Astrocyte (in vitro differentiated cells and primary cell): ENCODE measurements at regions not wholly inside any gene's neighbourhood (a gene's known extent, or its start where the extent isn't known, plus 50 kb on each side); places are given as distances from the start of the nearest gene placed in this dataset.

ENCODE experiments used
- DNase-seq: peaks from one replicate; pipeline ENCODE4 v3.0.0-alpha.2; 2010; ENCODE audit warnings: low read depth
- FAIRE-seq: peaks from 2 replicates; lab custom pipeline; 2011; peaks lifted over from hg19 to GRCh38; lab: Jason Lieb, UNC
- H2AFZ ChIP-seq: 2 replicates; pipeline ENCODE4 v1.6.0; 2012; ENCODE audit warnings: low read depth, low read length, inconsistent platforms
- H3K27ac ChIP-seq: 2 replicates; pipeline ENCODE4 v1.5.1; 2011; ENCODE audit warnings: low read depth, low read length, inconsistent platforms
- H3K27me3 ChIP-seq: 2 replicates; pipeline ENCODE4 v1.6.0; 2011; ENCODE audit warnings: low read length, inconsistent platforms; ENCODE audit not compliant: insufficient read depth
- H3K36me3 ChIP-seq: 2 replicates; pipeline ENCODE4 v1.5.1; 2011; ENCODE audit warnings: low read length, inconsistent platforms; ENCODE audit not compliant: insufficient read depth
- H3K4me1 ChIP-seq: 2 replicates; pipeline ENCODE4 v1.5.1; 2011; ENCODE audit warnings: low read length, inconsistent platforms; ENCODE audit not compliant: insufficient read depth
- H3K4me2 ChIP-seq: 2 replicates; pipeline ENCODE4 v1.6.0; 2012; ENCODE audit warnings: low read length, inconsistent platforms
- H3K4me3 ChIP-seq: 2 replicates; pipeline ENCODE4 v1.5.1; 2011; ENCODE audit warnings: low read depth, mild to moderate bottlenecking, low read length, inconsistent platforms; ENCODE audit not compliant: insufficient read depth
- H3K79me2 ChIP-seq: 2 replicates; pipeline ENCODE4 v1.6.0; 2012; ENCODE audit warnings: mild to moderate bottlenecking, low read length, inconsistent platforms; ENCODE audit not compliant: insufficient read depth
- H3K9ac ChIP-seq: 2 replicates; pipeline ENCODE4 v1.6.0; 2012; ENCODE audit warnings: mild to moderate bottlenecking, low read length, inconsistent platforms
- H3K9me3 ChIP-seq: 2 replicates; pipeline ENCODE4 v1.5.1; 2012; ENCODE audit warnings: low read depth, mild to moderate bottlenecking, low read length, inconsistent platforms; ENCODE audit not compliant: insufficient read depth
- H4K20me1 ChIP-seq: 2 replicates; pipeline ENCODE4 v1.6.0; 2012; ENCODE audit warnings: low read length, inconsistent platforms; ENCODE audit not compliant: insufficient read depth
- H3K27ac Mint-ChIP-seq: one replicate; pipeline ENCODE4 v1.8.0; 2021; ENCODE audit warnings: mild to moderate bottlenecking, mixed read lengths; ENCODE audit not compliant: unreplicated experiment
- H3K27me3 Mint-ChIP-seq: one replicate; pipeline ENCODE4 v1.8.0; 2021; ENCODE audit warnings: low read depth, mixed read lengths; ENCODE audit not compliant: unreplicated experiment
- H3K36me3 Mint-ChIP-seq: one replicate; pipeline ENCODE4 v1.8.0; 2021; ENCODE audit warnings: low read depth, mixed read lengths; ENCODE audit not compliant: unreplicated experiment
- H3K4me1 Mint-ChIP-seq: one replicate; pipeline ENCODE4 v1.8.0; 2021; ENCODE audit warnings: low read depth, mixed read lengths; ENCODE audit not compliant: unreplicated experiment
- H3K4me3 Mint-ChIP-seq: one replicate; pipeline ENCODE4 v1.8.0; 2021; ENCODE audit warnings: mild to moderate bottlenecking, moderate library complexity, mixed read lengths; ENCODE audit not compliant: unreplicated experiment
- H3K9me3 Mint-ChIP-seq: one replicate; pipeline ENCODE4 v1.8.0; 2021; ENCODE audit warnings: mild to moderate bottlenecking, mixed read lengths; ENCODE audit not compliant: unreplicated experiment
- EZH2 ChIP-seq: IDR thresholded peaks from 2 replicates; pipeline ENCODE4 v1.6.1; 2012; ENCODE audit warnings: mild to moderate bottlenecking, low read length, inconsistent platforms; ENCODE audit not compliant: insufficient read depth
- TF ChIP-seq, protein P1 (sequence below): IDR thresholded peaks from 2 replicates; pipeline ENCODE4 v1.5.1; 2011; ENCODE audit warnings: low read depth, mild to moderate bottlenecking, inconsistent platforms, low read length, moderate library complexity; ENCODE audit not compliant: insufficient read depth

DNA sequence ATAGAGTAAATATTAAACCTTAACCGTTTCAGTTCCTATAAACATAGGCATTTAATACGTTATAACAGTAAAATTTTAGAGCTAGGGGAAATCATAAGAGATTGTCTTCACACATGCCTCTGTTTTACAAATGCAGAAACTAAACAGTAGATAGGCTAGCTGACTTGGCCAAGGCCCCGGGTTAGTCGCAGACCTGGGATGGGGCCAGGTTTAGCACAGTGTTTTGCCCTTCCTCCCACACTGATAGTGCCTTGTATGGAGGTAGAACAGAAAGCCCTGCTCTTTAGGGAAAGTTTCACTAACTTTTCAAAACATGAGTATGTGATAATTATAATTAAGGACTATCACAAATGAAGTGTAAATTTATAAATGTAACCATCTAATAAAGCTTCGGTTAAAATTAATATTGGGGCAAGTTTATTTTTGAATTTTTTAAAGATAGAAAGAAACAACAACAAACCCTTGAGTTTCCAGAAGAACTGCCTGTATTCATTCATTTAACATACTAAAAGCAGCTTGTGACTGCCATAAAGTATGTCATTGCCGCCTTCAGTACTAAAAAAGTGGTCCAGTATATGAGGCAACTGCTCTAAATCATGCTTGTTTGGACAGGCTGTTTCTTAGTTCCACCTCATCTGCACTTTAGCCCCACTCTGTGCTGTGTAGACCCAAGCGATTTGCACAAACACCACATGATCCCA is 62.5 kb upstream of the LOC128125822 start:
- DNase-seq: no peak
- no peaks in the 10 kb centered on the region for H3K27me3 ChIP-seq
- H3K36me3 ChIP-seq: no peaks in the 10 kb centered on the region
- Mint-ChIP-seq H3K9me3 (no peaks in the 10 kb centered on the region), H3K4me1 (peaks cover 6% of the 10 kb centered on the region), H3K36me3 (no peaks in the 10 kb centered on the region), H3K27ac (no peak overlapping the region), H3K27me3 (no peaks in the 10 kb centered on the region), H3K4me3 (no peak overlapping the region)
- H3K4me2 ChIP-seq: no peak overlapping the region
- H3K9ac ChIP-seq: no peak overlapping the region
- H3K4me1 ChIP-seq: no peaks in the 10 kb centered on the region
- H3K79me2 ChIP-seq: no peaks in the 10 kb centered on the region
- H4K20me1 ChIP-seq: no peaks in the 10 kb centered on the region
- H3K27ac ChIP-seq: no peak overlapping the region
- no peak overlapping the region for H3K4me3 ChIP-seq
- H3K9me3 ChIP-seq: no peaks in the 10 kb centered on the region
- TF ChIP-seq, protein P1, sequence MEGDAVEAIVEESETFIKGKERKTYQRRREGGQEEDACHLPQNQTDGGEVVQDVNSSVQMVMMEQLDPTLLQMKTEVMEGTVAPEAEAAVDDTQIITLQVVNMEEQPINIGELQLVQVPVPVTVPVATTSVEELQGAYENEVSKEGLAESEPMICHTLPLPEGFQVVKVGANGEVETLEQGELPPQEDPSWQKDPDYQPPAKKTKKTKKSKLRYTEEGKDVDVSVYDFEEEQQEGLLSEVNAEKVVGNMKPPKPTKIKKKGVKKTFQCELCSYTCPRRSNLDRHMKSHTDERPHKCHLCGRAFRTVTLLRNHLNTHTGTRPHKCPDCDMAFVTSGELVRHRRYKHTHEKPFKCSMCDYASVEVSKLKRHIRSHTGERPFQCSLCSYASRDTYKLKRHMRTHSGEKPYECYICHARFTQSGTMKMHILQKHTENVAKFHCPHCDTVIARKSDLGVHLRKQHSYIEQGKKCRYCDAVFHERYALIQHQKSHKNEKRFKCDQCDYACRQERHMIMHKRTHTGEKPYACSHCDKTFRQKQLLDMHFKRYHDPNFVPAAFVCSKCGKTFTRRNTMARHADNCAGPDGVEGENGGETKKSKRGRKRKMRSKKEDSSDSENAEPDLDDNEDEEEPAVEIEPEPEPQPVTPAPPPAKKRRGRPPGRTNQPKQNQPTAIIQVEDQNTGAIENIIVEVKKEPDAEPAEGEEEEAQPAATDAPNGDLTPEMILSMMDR: no peak
- TF ChIP-seq EZH2: no peak
- FAIRE-seq: no peak
- H2AFZ ChIP-seq: no peak overlapping the region

DNA sequence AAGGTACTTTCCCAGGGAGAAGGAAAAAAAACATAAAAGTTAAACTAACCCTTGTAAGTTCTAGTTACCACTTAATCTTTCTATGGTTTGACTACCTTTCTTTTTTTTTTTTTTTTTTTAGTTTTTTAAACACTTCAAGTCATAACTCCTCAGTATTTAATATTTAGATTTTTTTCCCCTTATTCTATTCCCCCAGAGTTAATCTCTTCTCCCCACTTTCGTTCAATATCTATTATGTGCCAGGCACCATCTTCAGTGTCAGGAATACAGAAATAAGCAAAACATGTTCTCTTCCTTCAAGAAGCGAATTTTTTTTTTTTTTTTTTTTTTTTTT is 62.0 kb upstream of the LOC128125822 start:
- Histone ChIP-seq H3K79me2 (no peaks in the 10 kb centered on the region), H3K4me3 (no peak overlapping the region), H2AFZ (no peak overlapping the region), H3K9me3 (no peaks in the 10 kb centered on the region), H3K4me1 (no peaks in the 10 kb centered on the region), H3K9ac (no peak overlapping the region), H3K4me2 (no peak overlapping the region), H4K20me1 (no peaks in the 10 kb centered on the region), H3K36me3 (no peaks in the 10 kb centered on the region), H3K27ac (no peak overlapping the region), H3K27me3 (no peaks in the 10 kb centered on the region)
- no peak for DNase-seq
- Mint-ChIP-seq H3K27me3 (no peaks in the 10 kb centered on the region), H3K9me3 (no peaks in the 10 kb centered on the region), H3K4me1 (peaks cover 6% of the 10 kb centered on the region), H3K4me3 (no peak overlapping the region), H3K27ac (no peak overlapping the region), H3K36me3 (no peaks in the 10 kb centered on the region)
- no peak for FAIRE-seq
- TF ChIP-seq, protein P1: no peak
- TF ChIP-seq EZH2: no peak

DNA sequence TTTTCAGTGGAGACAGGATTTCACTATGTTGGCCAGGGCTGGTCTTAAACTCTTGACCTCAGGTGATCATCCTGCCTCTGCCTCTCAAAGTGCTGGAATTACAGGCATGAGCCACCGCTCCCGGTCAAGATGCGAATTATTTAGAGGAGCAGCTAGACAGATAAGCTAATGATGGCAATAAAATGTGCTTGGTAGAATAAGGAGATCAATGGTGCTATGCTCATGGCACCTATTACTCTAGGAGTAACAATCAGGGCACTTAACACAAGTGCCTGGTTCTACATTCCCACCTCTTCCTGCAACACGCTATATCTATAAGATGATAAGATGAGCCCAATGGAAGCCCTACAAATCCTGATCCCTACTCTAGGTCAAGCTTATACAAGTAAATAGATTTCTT is 61.4 kb upstream of the LOC128125822 start:
- no peaks in the 10 kb centered on the region for H3K9me3 Mint-ChIP-seq
- FAIRE-seq (no peak), DNase-seq (no peak)
- H3K4me3 ChIP-seq: no peak overlapping the region
- no peak overlapping the region for H3K9ac ChIP-seq
- no peak overlapping the region for H3K4me2 ChIP-seq
- no peaks in the 10 kb centered on the region for H3K9me3 ChIP-seq
- TF ChIP-seq, protein P1: no peak
- no peak for TF ChIP-seq EZH2
- peaks cover 6% of the 10 kb centered on the region for H3K4me1 Mint-ChIP-seq
- no peaks in the 10 kb centered on the region for H3K36me3 Mint-ChIP-seq
- H3K27ac Mint-ChIP-seq: no peak overlapping the region
- H3K4me1 ChIP-seq: no peaks in the 10 kb centered on the region
- H3K27ac ChIP-seq: no peak overlapping the region
- H4K20me1 ChIP-seq: no peaks in the 10 kb centered on the region
- H3K27me3 Mint-ChIP-seq: no peaks in the 10 kb centered on the region
- H2AFZ ChIP-seq: no peak overlapping the region
- H3K27me3 ChIP-seq: no peaks in the 10 kb centered on the region
- no peaks in the 10 kb centered on the region for H3K79me2 ChIP-seq
- no peaks in the 10 kb centered on the region for H3K36me3 ChIP-seq
- H3K4me3 Mint-ChIP-seq: no peak overlapping the region
